Naive B cell (primary cell): ENCODE measurements at regions not wholly inside any gene's neighbourhood (a gene's known extent, or its start where the extent isn't known, plus 50 kb on each side); places are given as distances from the start of the nearest gene placed in this dataset.
A peak's percentile ranks its signal among the peaks of the same experiment; 100 is the strongest.

Experiments
- ATAC-seq, 2 donors: fragments of 150-1000 bp; cut with Tn5 transposase; 2 replicates each; pipeline ENCODE4 v1.10.0; 2021; ENCODE audit warnings: low read depth in 2 of 2, mild to moderate bottlenecking in 2 of 2, moderate library complexity in 2 of 2
- DNase-seq: peaks from one replicate; pipeline ENCODE4 v3.0.0; 2022
- H3K27ac Mint-ChIP-seq, 6 donors: one replicate each; pipeline ENCODE4 v1.8.0; 2020 to 2022; ENCODE audit warnings: mild to moderate bottlenecking in 6 of 6, mixed read lengths in 6 of 6, moderate library complexity in 5 of 6, inconsistent platforms in 2 of 6
- H3K27me3 Mint-ChIP-seq, 3 donors: one replicate each; pipeline ENCODE4 v1.8.0; 2021 to 2022; ENCODE audit warnings: mixed read lengths in 3 of 3, mild to moderate bottlenecking in 1 of 3
- H3K36me3 Mint-ChIP-seq, 2 donors: one replicate each; pipeline ENCODE4 v1.8.0; 2020 to 2022; ENCODE audit warnings: mixed read lengths in 2 of 2, inconsistent platforms in 1 of 2, mild to moderate bottlenecking in 1 of 2
- H3K4me1 Mint-ChIP-seq, 3 donors: one replicate each; pipeline ENCODE4 v1.8.0; 2020 to 2022; ENCODE audit warnings: mixed read lengths in 3 of 3, inconsistent platforms in 1 of 3, mild to moderate bottlenecking in 1 of 3, moderate library complexity in 1 of 3
- H3K4me3 Mint-ChIP-seq, 8 donors: one replicate each; pipeline ENCODE4 v1.8.0; 2020 to 2022; ENCODE audit warnings: mild to moderate bottlenecking in 8 of 8, mixed read lengths in 8 of 8, moderate library complexity in 8 of 8, inconsistent platforms in 2 of 8
- H3K9me3 Mint-ChIP-seq, 7 donors: one replicate each; pipeline ENCODE4 v1.8.0; 2020 to 2022; ENCODE audit warnings: mixed read lengths in 7 of 7, mild to moderate bottlenecking in 5 of 7, inconsistent platforms in 2 of 7, moderate library complexity in 1 of 7

GRCh38 chr7:18241543-18242231, 214.0 kb upstream of the PRPS1L1 start:
- Mint-ChIP-seq H3K36me3 (peaks cover 0 to 11% of the 10 kb centered on the region in 2 donors), H3K27me3 (no peaks in the 10 kb centered on the region)
- DNase-seq, result no peak

GRCh38 chr7:18243731-18244130, 216.1 kb upstream of the PRPS1L1 start:
- H3K9me3 Mint-ChIP-seq, result peaks cover 11 to 23% (median 14%) of the 10 kb centered on the region in 7 donors
- H3K4me1 Mint-ChIP-seq, result no peaks in the 10 kb centered on the region
- H3K27me3 Mint-ChIP-seq, result no peaks in the 10 kb centered on the region
- no peak for ATAC-seq
- peaks cover 9 to 21% of the 10 kb centered on the region in 2 donors for H3K36me3 Mint-ChIP-seq
- no peak overlapping the region for H3K27ac Mint-ChIP-seq
- DNase-seq, result no peak
- H3K4me3 Mint-ChIP-seq, result no peak overlapping the region

More at GRCh38 chr7:18241543-18242231, 214.0 kb upstream of the PRPS1L1 start:
- Mint-ChIP-seq H3K27ac (peak overlapping the region in 1 of 6 donors; percentile 77), H3K4me1 (no peaks in the 10 kb centered on the region), H3K9me3 (peaks cover 3 to 10% (median 6%) of the 10 kb centered on the region in 7 donors), H3K4me3 (no peak overlapping the region)
- ATAC-seq, result no peak

DNA sequence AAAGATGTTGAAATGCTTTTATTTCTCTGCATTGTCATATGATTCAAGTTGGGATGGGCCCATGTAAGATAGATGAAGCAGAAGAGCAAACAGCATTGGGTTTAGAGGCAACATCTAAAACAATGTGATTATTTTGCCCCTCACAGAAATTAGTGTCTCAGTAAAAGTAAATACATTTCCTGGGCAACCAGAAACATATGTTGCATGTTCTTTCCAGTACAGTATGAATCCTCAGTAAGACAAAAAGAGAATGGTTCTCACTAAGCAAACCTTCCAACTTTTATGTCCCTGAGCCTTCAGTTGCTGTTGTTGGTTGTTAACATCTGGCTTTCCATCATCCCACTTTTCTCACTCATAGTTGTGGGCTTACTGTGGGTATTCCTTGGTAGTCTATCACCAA, 222.5 kb upstream of the PRPS1L1 start:
- H3K4me3 Mint-ChIP-seq, result no peak overlapping the region
- H3K27me3 Mint-ChIP-seq, result no peaks in the 10 kb centered on the region
- peaks cover 19 to 59% (median 40%) of the 10 kb centered on the region in 7 donors for H3K9me3 Mint-ChIP-seq
- H3K27ac Mint-ChIP-seq, result peak overlapping the region in 1 of 6 donors; percentile 58
- H3K4me1 Mint-ChIP-seq, result peaks cover 0 to 3% (median 0%) of the 10 kb centered on the region in 3 donors
- H3K36me3 Mint-ChIP-seq, result peaks cover 20 to 40% of the 10 kb centered on the region in 2 donors
- no peak for DNase-seq
- ATAC-seq, result no peak

DNA sequence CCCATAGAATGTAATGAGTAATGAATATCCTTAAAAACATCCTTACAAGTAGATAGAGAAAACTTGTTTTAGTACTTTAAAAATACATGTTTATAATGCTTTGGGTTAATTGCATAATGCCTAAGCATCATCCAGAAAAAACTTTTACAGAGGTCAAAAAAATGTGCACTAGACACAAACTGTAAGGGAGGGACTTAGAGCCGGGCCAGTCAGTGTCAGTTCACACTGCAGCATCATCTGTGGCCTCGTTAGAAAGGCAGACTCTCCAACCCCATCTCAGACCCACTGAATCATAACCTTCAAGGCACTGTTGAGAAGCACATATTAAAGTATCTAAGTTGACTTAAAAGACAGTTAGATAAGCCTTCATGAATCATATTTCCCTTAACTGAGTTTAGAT, 230.1 kb upstream of the PRPS1L1 start:
- Mint-ChIP-seq H3K36me3 (peaks cover 7 to 25% of the 10 kb centered on the region in 2 donors), H3K9me3 (peaks cover 10 to 23% (median 19%) of the 10 kb centered on the region in 7 donors), H3K27ac (no peak overlapping the region), H3K4me1 (peaks cover 0 to 3% (median 2%) of the 10 kb centered on the region in 3 donors), H3K27me3 (no peaks in the 10 kb centered on the region), H3K4me3 (no peak overlapping the region)
- ATAC-seq, result no peak
- no peak for DNase-seq

- peaks cover 0 to 3% (median 0%) of the 10 kb centered on the region in 3 donors for H3K4me1 Mint-ChIP-seq
Measured at GRCh38 chr7:18262058-18262457, 233.5 kb upstream of the HDAC9 start.

GRCh38 chr7:18265611-18266281, 229.8 kb upstream of the HDAC9 start:
- H3K27ac Mint-ChIP-seq, result no peak overlapping the region
- no peaks in the 10 kb centered on the region for H3K27me3 Mint-ChIP-seq
- H3K9me3 Mint-ChIP-seq, result peaks cover 8 to 17% (median 13%) of the 10 kb centered on the region in 7 donors
- DNase-seq (no peak), ATAC-seq (no peak)
- H3K4me1 Mint-ChIP-seq, result peaks cover 0 to 11% (median 0%) of the 10 kb centered on the region in 3 donors
- H3K4me3 Mint-ChIP-seq, result no peak overlapping the region
- H3K36me3 Mint-ChIP-seq, result peaks cover 7 to 16% of the 10 kb centered on the region in 2 donors

More at GRCh38 chr7:18262058-18262457, 233.5 kb upstream of the HDAC9 start:
- Mint-ChIP-seq H3K27ac (no peak overlapping the region), H3K27me3 (no peaks in the 10 kb centered on the region), H3K9me3 (peaks cover 8 to 21% (median 13%) of the 10 kb centered on the region in 7 donors), H3K4me3 (no peak overlapping the region), H3K36me3 (peaks cover 7 to 16% of the 10 kb centered on the region in 2 donors)
- ATAC-seq, result no peak
- DNase-seq, result no peak

- Mint-ChIP-seq H3K4me1 (peaks cover 0 to 13% (median 6%) of the 10 kb centered on the region in 3 donors), H3K27ac (no peak overlapping the region), H3K4me3 (no peak overlapping the region), H3K9me3 (peaks cover 0 to 2% (median 0%) of the 10 kb centered on the region in 7 donors), H3K36me3 (no peaks in the 10 kb centered on the region), H3K27me3 (no peaks in the 10 kb centered on the region)
- ATAC-seq, result no peak
- no peak for DNase-seq
Measured at GRCh38 chr7:18268571-18268970, 227.0 kb upstream of the HDAC9 start.

- Mint-ChIP-seq H3K4me1 (peaks cover 2 to 20% (median 8%) of the 10 kb centered on the region in 3 donors), H3K36me3 (no peaks in the 10 kb centered on the region), H3K4me3 (no peak overlapping the region), H3K27me3 (no peaks in the 10 kb centered on the region), H3K27ac (peak overlapping the region in 1 of 6 donors; percentile 8), H3K9me3 (peaks cover 0 to 2% (median 0%) of the 10 kb centered on the region in 7 donors)
- ATAC-seq (peak in 1 of 2 donors; percentile 56), DNase-seq (no peak)
Measured at GRCh38 chr7:18276380-18276779, 219.2 kb upstream of the HDAC9 start.

- H3K36me3 Mint-ChIP-seq, result peaks cover 0 to 8% of the 10 kb centered on the region in 2 donors
- H3K27me3 Mint-ChIP-seq, result no peaks in the 10 kb centered on the region
- no peak for DNase-seq
- H3K4me1 Mint-ChIP-seq, result peaks cover 7 to 20% (median 13%) of the 10 kb centered on the region in 3 donors
- ATAC-seq, result no peak
- H3K27ac Mint-ChIP-seq, result peak overlapping the region in 1 of 6 donors; percentile 41
- no peak overlapping the region for H3K4me3 Mint-ChIP-seq
- H3K9me3 Mint-ChIP-seq, result peaks cover 4 to 11% (median 6%) of the 10 kb centered on the region in 7 donors
Measured at GRCh38 chr7:18278316-18278715, 217.2 kb upstream of the HDAC9 start.

DNA sequence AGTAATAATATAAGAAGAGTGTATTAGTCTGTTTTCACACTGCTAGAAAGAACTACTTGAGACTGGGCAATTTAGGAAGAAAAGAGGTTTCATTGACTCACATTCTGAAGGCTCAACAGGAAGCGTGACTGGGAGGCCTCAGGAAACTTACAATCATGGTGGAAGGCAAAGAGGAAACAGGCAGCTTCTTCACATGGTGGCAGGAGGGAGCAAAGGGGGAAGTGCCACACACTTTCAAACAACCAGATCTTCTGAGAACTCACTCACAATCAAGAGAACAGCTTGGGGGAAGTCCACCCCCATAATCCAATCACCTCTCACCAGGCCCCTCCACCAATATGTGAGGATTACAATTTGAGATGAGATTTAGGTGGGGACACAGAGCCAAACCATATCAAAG, 212.5 kb upstream of the HDAC9 start:
- peaks cover 4 to 17% (median 7%) of the 10 kb centered on the region in 7 donors for H3K9me3 Mint-ChIP-seq
- ATAC-seq (peak in 1 of 2 donors; percentile 18), DNase-seq (no peak)
- no peak overlapping the region for H3K4me3 Mint-ChIP-seq
- peaks cover 0 to 8% of the 10 kb centered on the region in 2 donors for H3K36me3 Mint-ChIP-seq
- H3K4me1 Mint-ChIP-seq, result peaks cover 5 to 9% (median 7%) of the 10 kb centered on the region in 3 donors
- peak overlapping the region in 1 of 6 donors; percentile 22 for H3K27ac Mint-ChIP-seq
- H3K27me3 Mint-ChIP-seq, result no peaks in the 10 kb centered on the region

DNA sequence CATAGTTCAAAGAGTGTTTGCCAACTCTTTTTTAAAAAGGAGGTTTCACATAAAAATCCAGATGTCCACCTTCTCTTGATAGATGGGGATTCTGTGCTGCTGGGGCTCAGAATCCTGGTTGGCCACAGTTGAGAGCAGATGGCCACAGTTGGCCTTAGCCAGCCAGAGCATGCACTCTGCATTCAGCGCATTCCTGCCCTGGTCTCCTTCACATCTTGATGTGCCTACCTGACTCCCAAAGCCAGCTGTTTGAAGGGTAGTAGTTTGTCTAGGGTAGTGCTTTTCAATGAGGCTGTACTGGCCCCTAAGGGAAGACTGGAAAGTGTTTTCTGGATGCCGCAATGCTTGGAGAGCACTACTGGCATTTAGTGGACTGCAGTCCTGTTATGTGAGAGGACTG, 208.1 kb upstream of the HDAC9 start:
- DNase-seq (no peak), ATAC-seq (no peak)
- H3K27ac Mint-ChIP-seq, result peak overlapping the region in 1 of 6 donors; percentile 11
- H3K9me3 Mint-ChIP-seq, result peaks cover 4 to 14% (median 7%) of the 10 kb centered on the region in 7 donors
- peaks cover 31 to 39% (median 36%) of the 10 kb centered on the region in 3 donors for H3K4me1 Mint-ChIP-seq
- H3K4me3 Mint-ChIP-seq, result no peak overlapping the region
- H3K36me3 Mint-ChIP-seq, result peaks cover 0 to 8% of the 10 kb centered on the region in 2 donors
- H3K27me3 Mint-ChIP-seq, result no peaks in the 10 kb centered on the region

- H3K4me3 Mint-ChIP-seq, result peak overlapping the region; percentile 19 to 82 (median 40)
Measured at GRCh38 chr7:18288322-18289037, 207.1 kb upstream of the HDAC9 start.

DNA sequence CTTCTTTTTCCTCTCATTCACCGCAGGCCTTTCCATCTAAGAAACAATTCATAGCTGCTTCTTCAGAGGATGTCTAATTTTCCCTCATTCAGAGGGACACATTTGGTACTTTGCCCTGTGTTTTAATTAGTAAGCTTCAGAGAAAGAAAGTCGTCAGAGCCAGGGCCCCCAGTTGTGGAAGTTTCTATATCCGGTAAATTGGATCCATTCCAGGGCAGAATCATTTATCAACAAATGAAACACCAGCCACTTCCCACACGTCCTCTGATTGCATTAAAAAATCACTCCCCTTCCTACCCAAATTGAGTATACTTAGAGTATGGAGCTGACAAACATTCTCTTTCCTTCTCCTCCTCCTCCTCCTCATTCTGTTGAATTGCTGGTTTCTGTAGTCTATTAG, 205.8 kb upstream of the HDAC9 start:
- Mint-ChIP-seq H3K4me3 (peak overlapping the region; percentile 86 to 95 (median 92)), H3K27me3 (no peaks in the 10 kb centered on the region), H3K27ac (peak overlapping the region; percentile 8 to 95 (median 84)), H3K36me3 (peaks cover 0 to 7% of the 10 kb centered on the region in 2 donors), H3K4me1 (peaks cover 47 to 56% (median 47%) of the 10 kb centered on the region in 3 donors), H3K9me3 (no peaks in the 10 kb centered on the region)
- DNase-seq, result no peak
- ATAC-seq, result no peak

More at GRCh38 chr7:18288322-18289037, 207.1 kb upstream of the HDAC9 start:
- DNase-seq (no peak), ATAC-seq (peak; percentile 52 to 64)
- Mint-ChIP-seq H3K36me3 (no peaks in the 10 kb centered on the region), H3K9me3 (peaks cover 0 to 5% (median 0%) of the 10 kb centered on the region in 7 donors), H3K27ac (peak overlapping the region; percentile 79 to 90 (median 87)), H3K27me3 (no peaks in the 10 kb centered on the region), H3K4me1 (peaks cover 37 to 43% (median 38%) of the 10 kb centered on the region in 3 donors)
